ENCODE measurements at regions not wholly inside any gene's neighbourhood (a gene's known extent, or its start where the extent isn't known, plus 50 kb on each side); places are given as distances from the start of the nearest gene placed in this dataset.

GRCh38 chr5:62707563-62707962 lies 128.9 kb downstream of the LRRC70 start:
- TF ChIP-seq CTCF (IDR thresholded peaks at IDR 0.05 in 4 of 5, conservative IDR thresholded peaks at IDR 0.05 in 1 of 5) = no peak
- TF ChIP-seq POLR2A (IDR thresholded peaks at IDR 0.05) = no peak
